Esophagus (tissue), 2 donors: ENCODE measurements at regions not wholly inside any gene's neighbourhood (a gene's known extent, or its start where the extent isn't known, plus 50 kb on each side); places are given as distances from the start of the nearest gene placed in this dataset.

ENCODE experiments used
- H3K27ac ChIP-seq, 2 donors: one replicate each; pipeline ENCODE4 v1.5.1; 2013; ENCODE audit warnings: low read depth in 2 of 2, mild to moderate bottlenecking in 2 of 2, inconsistent platforms in 1 of 2, low read length in 1 of 2, moderate library complexity in 1 of 2
- H3K27me3 ChIP-seq, 2 donors: one replicate each; pipeline ENCODE4 v1.6.1; 2013; ENCODE audit warnings: low read length in 2 of 2, control low read depth in 1 of 2, mild to moderate bottlenecking in 1 of 2; ENCODE audit not compliant: insufficient read depth in 2 of 2, control insufficient read depth in 1 of 2
- H3K36me3 ChIP-seq, 2 donors: one replicate each; pipeline ENCODE4 v1.6.1; 2013; ENCODE audit warnings: low read length in 1 of 2; ENCODE audit not compliant: control insufficient read depth in 2 of 2, insufficient read depth in 2 of 2
- H3K4me1 ChIP-seq, 2 donors: one replicate each; pipeline ENCODE4 v1.6.1; 2013; ENCODE audit warnings: low read length in 1 of 2; ENCODE audit not compliant: control insufficient read depth in 2 of 2, insufficient read depth in 2 of 2
- H3K4me3 ChIP-seq, 2 donors: one replicate each; pipeline ENCODE4 v1.5.1; 2013; ENCODE audit warnings: low read length in 2 of 2, mild to moderate bottlenecking in 2 of 2, low read depth in 1 of 2, moderate library complexity in 1 of 2
- H3K9me3 ChIP-seq, 2 donors: one replicate each; pipeline ENCODE4 v1.6.1; 2013; ENCODE audit warnings: mild to moderate bottlenecking in 2 of 2, low read depth in 1 of 2, low read length in 1 of 2, moderate library complexity in 1 of 2; ENCODE audit not compliant: control insufficient read depth in 2 of 2, insufficient read depth in 1 of 2
- WGBS, 2 donors: extraction: QIAGEN DNeasy Blood & Tissue Kit; methylation state at CpG; one replicate each; pipeline ENCODE4 v1.1.7; 2013; 5-methylcytosine and 5-hydroxymethylcytosine counted together
- donor health status: healthy with polysubstance abuse.
- donor health status: Bipolar disorder and iron deficiency.

DNA sequence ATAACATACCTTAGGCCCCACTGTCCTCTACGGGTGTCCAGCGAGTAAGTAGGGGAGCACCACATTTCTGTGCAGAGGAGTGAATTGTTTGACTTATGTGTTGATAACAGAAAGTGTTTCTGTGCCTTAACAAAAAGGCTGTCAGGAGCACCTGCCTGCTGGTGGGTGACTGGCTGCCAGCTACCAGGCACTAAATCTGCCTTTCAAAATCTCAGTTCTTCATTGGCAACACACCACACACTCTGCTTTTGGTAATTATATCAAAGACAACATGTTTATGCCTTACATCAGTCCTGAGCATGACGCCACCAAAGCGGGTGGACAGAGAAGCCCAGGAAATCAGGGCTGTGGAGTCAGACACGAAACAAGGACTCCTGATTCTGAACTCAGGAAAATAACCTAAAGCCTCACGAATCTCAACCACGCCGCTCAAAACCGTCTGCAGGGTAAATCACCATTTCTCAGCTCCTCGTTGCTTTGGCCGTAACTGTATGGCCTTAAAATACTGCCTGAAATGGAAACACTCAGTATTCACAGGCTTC lies 105.2 kb upstream of the SOX1 start:
- Histone ChIP-seq H3K27ac (no peak overlapping the region), H3K27me3 (no peaks in the 10 kb centered on the region), H3K4me3 (no peak overlapping the region), H3K9me3 (no peaks in the 10 kb centered on the region), H3K36me3 (no peaks in the 10 kb centered on the region), H3K4me1 (no peaks in the 10 kb centered on the region)
- 79 to 85% methylated on average over 11 of the region's 11 CpGs for WGBS, 2 donors

GRCh38 chr13:111962431-111962891 lies 104.5 kb upstream of the SOX1 start:
- H3K27me3 ChIP-seq = no peaks in the 10 kb centered on the region
- no peaks in the 10 kb centered on the region for H3K9me3 ChIP-seq
- 84 to 86% methylated on average over 17 of the region's 17 CpGs for WGBS, 2 donors
- no peak overlapping the region for H3K4me3 ChIP-seq
- H3K36me3 ChIP-seq = no peaks in the 10 kb centered on the region
- no peak overlapping the region for H3K27ac ChIP-seq
- H3K4me1 ChIP-seq = no peaks in the 10 kb centered on the region

- Histone ChIP-seq H3K4me3 (no peak overlapping the region), H3K4me1 (no peaks in the 10 kb centered on the region), H3K36me3 (no peaks in the 10 kb centered on the region), H3K27me3 (no peaks in the 10 kb centered on the region), H3K27ac (no peak overlapping the region), H3K9me3 (no peaks in the 10 kb centered on the region)
- WGBS, 2 donors = 90 to 91% methylated on average over 13 of the region's 13 CpGs
Observed at GRCh38 chr13:111963031-111963430, 103.9 kb upstream of the SOX1 start.

DNA sequence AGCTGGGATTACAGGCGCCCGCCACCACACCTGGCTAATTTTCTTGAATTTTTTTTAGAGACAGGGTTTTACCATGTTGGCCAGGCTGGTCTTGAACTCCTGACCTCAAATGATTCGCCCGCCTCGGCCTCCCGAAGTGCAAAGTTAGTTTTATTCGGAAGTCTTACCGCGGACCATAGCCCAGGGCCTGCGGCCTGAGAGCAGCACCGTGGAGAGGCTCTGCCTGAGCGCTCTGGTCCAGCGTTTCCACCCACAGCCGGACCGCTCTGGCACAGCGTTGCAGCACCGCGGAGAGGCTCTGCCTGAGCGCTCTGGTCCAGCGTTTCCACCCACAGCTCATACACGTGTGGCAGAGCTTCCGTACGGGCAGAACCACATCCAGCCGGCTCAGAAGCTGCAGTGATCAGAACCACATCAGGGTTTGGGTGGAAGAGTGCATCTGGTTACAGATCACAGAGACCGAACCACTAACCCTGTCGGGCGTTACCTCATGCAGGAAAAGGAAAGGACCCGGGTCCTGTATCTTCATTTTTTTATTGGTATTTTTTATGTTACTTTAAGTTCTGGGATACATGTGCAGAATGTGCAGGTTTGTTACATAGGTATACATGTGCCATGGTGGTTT lies 102.4 kb upstream of the SOX1 start:
- H3K27ac ChIP-seq = no peak overlapping the region
- H3K4me3 ChIP-seq = no peak overlapping the region
- no peaks in the 10 kb centered on the region for H3K4me1 ChIP-seq
- no peaks in the 10 kb centered on the region for H3K9me3 ChIP-seq
- no peaks in the 10 kb centered on the region for H3K36me3 ChIP-seq
- no peaks in the 10 kb centered on the region for H3K27me3 ChIP-seq
- WGBS, 2 donors = 94 to 95% methylated on average over 28 of the region's 28 CpGs

DNA sequence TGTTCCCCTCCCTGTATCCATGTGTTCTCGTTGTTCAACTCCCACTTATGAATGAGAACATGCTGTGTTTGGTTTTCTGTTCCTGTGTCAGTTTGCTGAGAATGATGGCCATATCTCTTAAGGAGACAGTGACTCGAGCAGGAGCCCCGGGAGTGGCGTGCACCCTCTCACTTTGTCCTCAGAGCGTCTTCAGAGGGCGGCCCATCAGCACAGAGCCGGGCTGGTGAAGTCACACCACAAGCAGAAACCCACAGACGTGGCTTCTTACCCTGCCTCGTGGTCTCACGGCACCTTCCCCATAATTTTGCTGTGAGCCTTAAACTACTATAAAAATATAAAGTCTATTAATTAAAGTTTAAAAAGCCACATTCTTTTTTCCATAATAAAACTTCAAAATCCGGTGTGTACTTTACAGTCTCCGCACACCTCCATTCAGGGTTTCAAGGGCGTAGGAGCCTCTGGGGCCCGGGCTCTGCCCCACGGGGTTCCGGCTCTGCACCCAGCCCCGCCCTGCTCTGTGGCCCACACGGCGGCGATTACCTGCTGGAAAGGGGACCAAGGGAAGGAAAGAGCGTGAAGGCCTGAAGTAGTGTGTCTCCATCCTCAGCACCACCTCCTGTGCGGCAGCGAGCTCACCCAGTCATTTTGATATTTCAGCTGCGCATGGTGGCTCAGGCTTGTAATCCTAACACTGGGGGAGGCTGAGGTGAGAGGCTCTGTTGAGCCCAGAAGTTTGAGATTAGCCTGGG lies 101.3 kb upstream of the SOX1 start:
- H3K4me1 ChIP-seq = no peaks in the 10 kb centered on the region
- H3K4me3 ChIP-seq = no peak overlapping the region
- H3K27ac ChIP-seq = no peak overlapping the region
- WGBS, 2 donors = 87 to 90% methylated on average over 24 of the region's 24 CpGs
- H3K9me3 ChIP-seq = no peaks in the 10 kb centered on the region
- no peaks in the 10 kb centered on the region for H3K27me3 ChIP-seq
- no peaks in the 10 kb centered on the region for H3K36me3 ChIP-seq

GRCh38 chr13:111966933-111967332 lies 100.0 kb upstream of the SOX1 start:
- no peaks in the 10 kb centered on the region for H3K36me3 ChIP-seq
- WGBS, 2 donors = 75 to 78% methylated on average over 7 of the region's 7 CpGs
- no peak overlapping the region for H3K27ac ChIP-seq
- no peaks in the 10 kb centered on the region for H3K4me1 ChIP-seq
- H3K27me3 ChIP-seq = no peaks in the 10 kb centered on the region
- H3K4me3 ChIP-seq = no peak overlapping the region
- no peaks in the 10 kb centered on the region for H3K9me3 ChIP-seq

DNA sequence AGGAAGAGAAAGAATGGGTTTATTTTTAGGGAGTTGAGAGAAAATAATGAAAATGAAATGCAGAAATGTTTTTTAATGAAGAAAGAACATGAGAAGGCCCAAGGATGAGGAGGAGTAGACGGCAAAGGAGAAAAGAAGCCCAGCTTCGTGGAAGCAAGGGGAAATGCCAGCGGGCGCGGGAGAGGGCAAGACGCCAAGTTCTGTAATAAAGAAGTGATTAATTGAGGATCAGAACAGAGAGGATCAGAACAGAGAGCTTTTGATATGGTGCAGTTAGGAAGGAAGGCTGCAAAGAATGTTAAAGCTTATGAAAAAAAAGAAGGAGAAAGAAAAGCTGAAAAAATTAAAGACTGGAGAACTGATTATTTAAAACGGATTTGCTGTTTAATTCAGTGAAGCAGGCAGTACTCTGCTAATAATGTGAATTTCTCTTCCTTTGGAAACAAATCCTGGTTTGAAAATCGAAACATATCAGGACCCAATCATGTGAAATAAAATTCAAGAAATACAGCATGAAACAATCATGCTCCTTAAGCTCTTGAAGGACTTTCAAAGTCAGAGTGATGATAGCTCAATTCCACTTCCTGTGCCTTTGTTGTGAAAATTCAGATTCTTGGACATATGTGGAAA lies 99.3 kb upstream of the SOX1 start:
- H3K4me1 ChIP-seq = no peaks in the 10 kb centered on the region
- WGBS, 2 donors = 30 to 45% methylated on average over 8 of the region's 8 CpGs
- H3K27ac ChIP-seq = no peak overlapping the region
- H3K36me3 ChIP-seq = no peaks in the 10 kb centered on the region
- H3K4me3 ChIP-seq = no peak overlapping the region
- no peaks in the 10 kb centered on the region for H3K9me3 ChIP-seq
- no peaks in the 10 kb centered on the region for H3K27me3 ChIP-seq

GRCh38 chr13:111968336-111969010 lies 98.5 kb upstream of the SOX1 start:
- Histone ChIP-seq H3K36me3 (no peaks in the 10 kb centered on the region), H3K4me3 (no peak overlapping the region), H3K27me3 (no peaks in the 10 kb centered on the region), H3K27ac (no peak overlapping the region), H3K9me3 (no peaks in the 10 kb centered on the region), H3K4me1 (no peaks in the 10 kb centered on the region)
- WGBS, 2 donors = 85 to 91% methylated on average over 12 of the region's 12 CpGs

DNA sequence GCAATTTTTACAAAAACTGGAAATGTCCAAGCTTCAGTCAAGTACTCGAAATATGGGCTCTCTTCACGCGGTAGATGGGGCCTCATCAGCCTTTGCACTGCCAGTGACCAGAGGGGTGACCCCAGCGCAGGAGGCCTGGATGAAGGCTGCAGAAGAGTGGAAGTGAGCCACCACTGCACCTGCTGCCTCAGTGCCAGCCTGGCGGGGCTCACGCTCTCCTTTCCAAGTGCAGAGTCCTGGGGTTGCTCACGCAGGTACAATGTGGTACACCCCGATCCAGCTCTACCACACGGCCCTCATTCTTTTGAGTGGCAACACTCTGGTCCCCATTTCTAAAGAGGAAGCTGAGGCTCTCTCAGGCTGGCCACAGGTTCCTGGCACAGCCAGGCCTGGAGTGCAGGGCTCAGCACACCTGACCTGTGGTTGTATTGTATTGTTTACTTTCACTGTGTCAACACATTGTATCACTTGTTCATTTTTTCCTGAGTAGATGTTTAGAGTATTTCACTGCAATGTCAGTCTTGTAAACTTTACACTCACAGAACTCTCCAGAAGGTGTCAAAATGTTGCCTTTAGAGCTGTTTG lies 97.3 kb upstream of the SOX1 start:
- WGBS, 2 donors = 85 to 93% methylated on average over 9 of the region's 9 CpGs
- H3K27ac ChIP-seq = no peak overlapping the region
- peaks cover 0 to 4% of the 10 kb centered on the region in 2 donors for H3K9me3 ChIP-seq
- H3K27me3 ChIP-seq = no peaks in the 10 kb centered on the region
- H3K36me3 ChIP-seq = no peaks in the 10 kb centered on the region
- no peak overlapping the region for H3K4me3 ChIP-seq
- H3K4me1 ChIP-seq = no peaks in the 10 kb centered on the region
